EH (cell line): ENCODE measurements at regions not wholly inside any gene's neighbourhood (a gene's known extent, or its start where the extent isn't known, plus 50 kb on each side); places are given as distances from the start of the nearest gene placed in this dataset.

Experiments
- DNase-seq: peaks from one replicate; pipeline ENCODE4 v3.0.0-alpha.2; 2015; ENCODE audit warnings: low read depth

DNA sequence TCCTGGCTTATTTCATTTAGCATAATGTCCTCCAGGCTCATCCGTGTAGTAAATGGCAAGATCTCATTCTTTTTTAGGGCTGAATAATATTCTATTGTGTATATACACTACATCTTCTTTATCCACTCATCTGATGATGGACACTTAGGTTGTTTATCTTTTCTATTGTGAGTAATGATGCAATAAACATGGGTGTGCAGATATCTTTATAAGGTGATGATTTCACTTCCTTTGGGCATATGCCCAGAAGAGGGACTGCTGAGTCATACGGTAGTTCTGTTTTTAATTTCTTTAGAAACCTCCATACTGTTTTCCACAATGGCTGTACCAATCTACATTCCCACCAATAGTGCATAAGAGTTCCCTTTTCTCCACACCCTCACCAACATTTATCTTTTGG is 317.6 kb upstream of the CNKSR2 start:
- DNase-seq: no peak

- no peak for DNase-seq
These were observed 327.2 kb upstream of the CNKSR2 start for GRCh38 chrX:21047034-21047455.

- no peak for DNase-seq
These were observed 359.9 kb upstream of the CNKSR2 start for GRCh38 chrX:21014326-21014725.

DNA sequence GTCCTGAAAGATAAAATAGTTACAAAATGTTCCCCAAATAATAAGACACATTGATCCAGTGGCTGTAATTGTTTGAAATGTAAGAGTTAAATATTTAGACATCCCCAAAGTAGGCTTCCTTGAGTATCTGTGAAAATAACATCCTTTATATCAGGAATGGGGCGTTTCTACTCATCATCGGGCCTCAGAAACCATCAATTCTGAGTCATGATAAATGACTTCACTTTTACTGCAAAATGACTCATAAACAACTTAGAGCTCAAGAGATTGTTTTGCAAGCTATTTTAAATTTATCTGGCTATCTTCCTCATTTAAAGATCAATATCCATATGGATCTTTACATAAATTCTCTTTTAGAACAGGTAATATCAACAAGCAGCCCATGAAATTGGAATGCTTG is 369.4 kb upstream of the CNKSR2 start:
- DNase-seq: peak; percentile 2

- no peak for DNase-seq
These were observed 378.4 kb upstream of the CNKSR2 start for GRCh38 chrX:20995829-20996228.

GRCh38 chrX:20989361-20989760 is 384.9 kb upstream of the CNKSR2 start:
- no peak for DNase-seq

- DNase-seq: no peak
These were observed 385.4 kb upstream of the CNKSR2 start for GRCh38 chrX:20988804-20989203.

DNA sequence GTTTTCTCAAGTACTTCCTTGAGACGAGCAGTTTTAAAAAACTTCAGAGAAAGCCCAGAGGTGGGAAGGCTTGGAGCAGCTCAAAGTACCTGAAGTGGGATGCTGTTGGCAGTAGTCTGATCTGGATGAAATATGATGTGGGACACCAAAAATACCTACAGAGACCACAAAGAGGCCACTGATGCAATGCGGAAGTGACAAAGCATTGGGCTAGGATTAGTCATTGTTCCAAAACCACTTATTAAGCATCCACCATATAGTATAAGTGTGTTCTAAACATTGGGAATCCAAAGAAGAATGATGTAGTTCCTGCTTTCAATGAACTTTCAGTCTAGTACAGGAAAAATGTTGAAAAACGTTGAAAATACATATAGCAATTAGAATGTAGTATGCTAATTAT is 386.1 kb upstream of the CNKSR2 start:
- no peak for DNase-seq

DNA sequence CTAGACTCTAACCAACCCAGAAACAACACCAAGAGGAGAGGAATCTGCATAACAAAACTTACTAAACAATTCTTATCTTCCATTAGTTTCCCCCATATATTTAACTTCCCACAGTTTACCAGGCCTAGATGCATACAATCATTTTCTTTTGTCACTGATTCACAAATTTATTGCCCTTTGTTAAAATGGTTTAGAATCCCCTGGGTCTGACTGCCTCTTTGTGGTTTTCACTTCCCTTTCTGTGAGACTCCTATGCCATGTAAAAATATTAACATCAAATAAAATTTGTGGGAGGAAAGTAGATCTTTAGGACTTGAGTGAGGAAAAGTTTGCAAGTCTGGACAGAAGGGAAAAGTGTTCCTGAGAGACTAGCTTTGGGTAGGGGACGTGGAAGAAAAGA is 393.8 kb upstream of the CNKSR2 start:
- DNase-seq: no peak

DNA sequence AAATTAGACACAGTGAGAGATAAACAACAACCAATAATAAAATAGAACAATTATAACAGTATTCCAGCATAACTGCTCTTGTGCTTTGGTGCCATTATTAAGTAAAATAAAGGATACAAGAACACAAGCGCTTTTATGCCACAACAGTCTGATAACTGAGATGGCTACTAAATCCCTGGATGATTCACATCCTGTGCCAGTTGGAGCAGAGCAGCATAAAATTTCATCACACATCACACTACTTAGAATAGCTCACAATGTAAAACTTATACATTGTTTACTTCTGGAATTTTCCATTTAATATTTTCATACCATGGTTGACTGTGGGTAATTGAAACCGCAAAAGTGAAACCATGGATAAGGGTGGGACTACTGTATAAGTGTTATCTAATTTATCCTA is 399.9 kb upstream of the CNKSR2 start:
- no peak for DNase-seq

GRCh38 chrX:20973038-20973437 is 401.2 kb upstream of the CNKSR2 start:
- no peak for DNase-seq

GRCh38 chrX:20971250-20971649 is 403.0 kb upstream of the CNKSR2 start:
- DNase-seq: no peak

GRCh38 chrX:20969565-20969964 is 404.7 kb upstream of the CNKSR2 start:
- DNase-seq: no peak

DNA sequence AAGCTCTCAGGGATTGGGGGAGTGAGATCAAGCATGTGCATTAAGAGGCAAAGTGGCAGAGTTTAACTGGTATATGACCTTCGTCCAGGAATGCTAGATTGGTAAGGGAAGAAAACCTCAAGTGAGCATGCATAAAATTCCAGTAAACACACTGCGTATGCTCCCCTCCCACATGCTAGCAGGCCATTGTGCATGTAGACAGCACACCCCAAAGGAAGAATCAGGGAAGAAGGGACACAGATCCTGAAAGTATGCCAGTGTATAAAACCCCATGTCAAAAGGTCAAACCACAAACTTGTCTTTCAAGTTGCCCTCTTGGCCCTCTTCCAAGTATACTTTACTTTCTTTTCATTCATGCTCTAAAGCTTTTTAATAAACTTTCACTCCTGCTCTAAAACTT is 405.2 kb upstream of the CNKSR2 start:
- DNase-seq: peak; percentile 0

DNA sequence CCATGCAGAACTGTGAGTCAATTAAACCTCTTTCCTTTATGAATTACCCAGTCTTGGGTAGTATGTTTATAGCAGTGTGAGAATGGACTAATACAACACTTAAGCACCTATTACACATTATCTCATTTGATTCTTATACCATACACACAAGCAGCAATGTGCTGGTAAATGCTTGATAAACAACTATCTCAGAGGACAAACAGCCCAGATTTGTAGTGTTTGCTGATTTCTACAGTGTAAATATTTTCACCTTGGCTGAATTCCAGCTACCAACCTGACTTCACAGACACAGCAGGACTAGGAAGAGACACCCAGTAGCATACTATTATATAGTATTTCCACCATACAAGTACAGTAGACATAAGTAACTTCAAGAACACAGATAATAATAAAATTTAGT is 406.5 kb upstream of the CNKSR2 start:
- DNase-seq: no peak

DNA sequence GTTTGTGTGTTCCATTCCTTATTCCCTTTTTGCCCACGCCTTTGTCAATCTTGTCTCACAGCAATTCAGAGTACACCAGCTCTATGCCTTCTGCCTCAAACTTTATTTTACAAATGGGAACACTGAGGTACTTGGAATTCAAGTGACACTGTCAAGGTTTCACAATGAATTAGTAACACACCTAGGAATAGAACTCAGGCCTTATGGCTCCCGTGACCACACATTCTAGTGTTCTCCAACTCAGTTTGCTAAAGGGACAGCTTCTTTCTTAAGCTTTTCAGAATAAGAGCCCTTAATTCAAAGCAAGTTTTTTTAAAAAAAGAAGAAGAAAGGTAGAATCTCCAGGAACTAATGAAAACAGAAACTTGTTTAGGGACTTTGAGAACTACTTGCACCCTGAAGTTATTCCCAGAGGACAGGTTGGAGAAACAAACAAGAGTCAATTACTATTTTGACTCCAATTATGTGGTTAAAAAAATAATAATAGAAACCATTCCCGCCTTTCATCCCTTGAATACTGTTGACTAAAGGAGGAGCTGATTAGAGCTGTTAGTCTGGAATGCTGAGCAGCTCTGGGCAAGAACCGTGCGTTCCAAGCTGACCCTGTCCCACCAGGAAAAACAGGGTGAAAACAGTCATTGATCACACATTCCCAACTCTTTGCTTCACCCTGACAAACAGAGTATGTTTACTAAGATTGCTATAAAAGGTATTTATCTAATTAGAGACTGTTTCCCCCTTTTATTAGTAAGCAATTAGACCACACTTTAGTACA is 408.8 kb upstream of the CNKSR2 start:
- DNase-seq: no peak

- DNase-seq: no peak
These were observed 420.2 kb upstream of the CNKSR2 start for GRCh38 chrX:20954014-20954413.

GRCh38 chrX:20952180-20952579 is 422.0 kb upstream of the CNKSR2 start:
- DNase-seq: no peak

GRCh38 chrX:20951016-20951810 is 423.0 kb upstream of the CNKSR2 start:
- DNase-seq: no peak

GRCh38 chrX:20947411-20947912 is 426.8 kb upstream of the CNKSR2 start:
- DNase-seq: no peak

- no peak for DNase-seq
These were observed 460.5 kb upstream of the CNKSR2 start for GRCh38 chrX:20913760-20914159.

DNA sequence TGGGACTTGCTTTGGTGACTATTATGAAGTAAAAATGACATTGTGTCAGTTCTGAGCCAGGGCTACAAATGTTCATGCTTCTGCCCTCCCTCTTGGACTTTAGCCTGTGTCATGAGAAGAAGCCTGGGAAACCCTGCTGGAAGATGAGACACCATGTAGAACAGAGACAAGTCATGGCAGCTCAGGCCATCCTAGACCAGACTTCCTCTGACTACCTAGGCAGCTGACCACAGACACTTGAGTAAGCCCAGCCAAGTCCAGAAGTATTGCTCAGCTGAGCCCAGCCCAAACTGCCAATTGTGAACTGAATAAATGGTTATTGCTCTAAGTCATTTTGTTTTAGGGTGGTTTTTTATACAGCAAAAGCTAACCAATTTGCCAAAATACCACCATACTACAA is 467.6 kb upstream of the CNKSR2 start:
- DNase-seq: no peak

- DNase-seq: no peak
These were observed 489.7 kb upstream of the CNKSR2 start for GRCh38 chrX:20884565-20884964.
